ENCODE measurements at regions not wholly inside any gene's neighbourhood (a gene's known extent, or its start where the extent isn't known, plus 50 kb on each side); places are given as distances from the start of the nearest gene placed in this dataset.

- Histone ChIP-seq H3K9me3 (ENCODE audit: control insufficient read depth, insufficient read depth, low read depth, low read length) (no peaks in the 10 kb centered on the region), H3K4me1 (ENCODE audit: control insufficient read depth, insufficient read depth, low read length) (no peaks in the 10 kb centered on the region), H3K36me3 (ENCODE audit: control insufficient read depth, insufficient read depth, low read length) (no peaks in the 10 kb centered on the region), H3K4me3 (ENCODE audit: low read depth in 2 of 2, low read length in 2 of 2) (no peak overlapping the region), H3K27ac (ENCODE audit: low read length) (no peak overlapping the region), H3K27me3 (ENCODE audit: control insufficient read depth, insufficient read depth, low read length) (no peaks in the 10 kb centered on the region)
- in situ Hi-C loops (cut with HindIII; ENCODE audit: low pct_unique_long_range_greater_than_20kb, low sequenced_read_pairs) = no loop called here
- TF ChIP-seq SIN3A (IDR thresholded peaks at IDR 0.05; ENCODE audit: borderline replicate concordance, insufficient read depth, low read depth, low read length) (no peak), CTCF (IDR thresholded peaks at IDR 0.05) (no peak), TCF7L2 (IDR thresholded peaks at IDR 0.05; ENCODE audit: low read depth, low read length) (no peak), POLR2AphosphoS5 (IDR thresholded peaks at IDR 0.05; ENCODE audit: low read depth, low read length) (no peak), REST (IDR thresholded peaks at IDR 0.05; ENCODE audit: insufficient read depth in 1 of 2, low read depth in 2 of 2, low read length in 1 of 2) (no peak)
- no TSS peak for BruUV-seq (replicated peaks)
- DNase-seq (ENCODE audit: low read depth, low spot score) (no peak), ATAC-seq (no peak)
- intact Hi-C loops (cut with micrococcal nuclease; ENCODE audit: unreplicated experiment) = no loop called here
- CTCF ChIA-PET = no interaction called here
- POLR2A ChIA-PET = no interaction called here
These were observed 78.2 kb upstream of the PTPRK start for GRCh38 chr6:128598571-128598970.

- no peaks in the 10 kb centered on the region for H3K36me3 ChIP-seq (ENCODE audit: control insufficient read depth, insufficient read depth, low read length)
- CTCF ChIA-PET = interaction anchor here (0.5 kb wide), 1 partner anchor 16 kb away, joined by 6 read pairs; no protein-coding TSS in a partner anchor
- ATAC-seq (no peak), DNase-seq (ENCODE audit: low read depth, low spot score) (no peak)
- intact Hi-C loops (cut with micrococcal nuclease; ENCODE audit: unreplicated experiment) = no loop called here
- no peak overlapping the region for H3K4me3 ChIP-seq (ENCODE audit: low read depth in 2 of 2, low read length in 2 of 2)
- no peaks in the 10 kb centered on the region for H3K4me1 ChIP-seq (ENCODE audit: control insufficient read depth, insufficient read depth, low read length)
- H3K27ac ChIP-seq (ENCODE audit: low read length) = no peak overlapping the region
- in situ Hi-C loops (cut with HindIII; ENCODE audit: low pct_unique_long_range_greater_than_20kb, low sequenced_read_pairs) = no loop called here
- H3K9me3 ChIP-seq (ENCODE audit: control insufficient read depth, insufficient read depth, low read depth, low read length) = no peaks in the 10 kb centered on the region
- POLR2A ChIA-PET = no interaction called here
- BruUV-seq (replicated peaks) = no TSS peak
- H3K27me3 ChIP-seq (ENCODE audit: control insufficient read depth, insufficient read depth, low read length) = no peaks in the 10 kb centered on the region
- no peak for TF ChIP-seq CTCF (IDR thresholded peaks at IDR 0.05)
- TF ChIP-seq SIN3A (IDR thresholded peaks at IDR 0.05; ENCODE audit: borderline replicate concordance, insufficient read depth, low read depth, low read length) = no peak
- no peak for TF ChIP-seq POLR2AphosphoS5 (IDR thresholded peaks at IDR 0.05; ENCODE audit: low read depth, low read length)
- TF ChIP-seq REST (IDR thresholded peaks at IDR 0.05; ENCODE audit: insufficient read depth in 1 of 2, low read depth in 2 of 2, low read length in 1 of 2) = no peak
- TF ChIP-seq TCF7L2 (IDR thresholded peaks at IDR 0.05; ENCODE audit: low read depth, low read length) = no peak
These were observed 77.6 kb upstream of the PTPRK start for GRCh38 chr6:128597956-128598355.

All from Panc1 (cell line).